ENCODE measurements at regions not wholly inside any gene's neighbourhood (a gene's known extent, or its start where the extent isn't known, plus 50 kb on each side); places are given as distances from the start of the nearest gene placed in this dataset.

DNA sequence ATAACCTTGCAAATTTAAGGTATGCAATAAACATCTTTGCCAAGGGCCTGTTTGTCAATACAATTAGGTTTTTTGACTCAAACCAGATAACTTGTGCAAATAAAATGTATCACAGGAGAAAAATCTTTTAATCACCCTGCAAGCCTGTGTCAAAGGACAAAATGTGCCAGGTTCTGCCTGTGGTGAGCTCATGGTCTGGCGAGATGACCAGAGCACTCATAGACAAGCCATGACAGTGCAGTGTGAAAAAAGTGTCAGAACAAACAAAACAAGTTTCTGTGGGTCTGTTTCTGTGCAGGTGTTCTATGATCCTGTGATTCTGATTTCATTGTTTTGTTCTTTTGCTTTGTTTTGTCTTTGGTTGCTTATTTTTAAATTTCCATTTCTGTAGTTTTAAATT, 847.2 kb downstream of the VRK1 start:
- no peak overlapping the region for H3K4me3 ChIP-seq
- no peak overlapping the region for H3K27ac ChIP-seq
- no peaks in the 10 kb centered on the region for H3K36me3 ChIP-seq
- TF ChIP-seq, protein P1, sequence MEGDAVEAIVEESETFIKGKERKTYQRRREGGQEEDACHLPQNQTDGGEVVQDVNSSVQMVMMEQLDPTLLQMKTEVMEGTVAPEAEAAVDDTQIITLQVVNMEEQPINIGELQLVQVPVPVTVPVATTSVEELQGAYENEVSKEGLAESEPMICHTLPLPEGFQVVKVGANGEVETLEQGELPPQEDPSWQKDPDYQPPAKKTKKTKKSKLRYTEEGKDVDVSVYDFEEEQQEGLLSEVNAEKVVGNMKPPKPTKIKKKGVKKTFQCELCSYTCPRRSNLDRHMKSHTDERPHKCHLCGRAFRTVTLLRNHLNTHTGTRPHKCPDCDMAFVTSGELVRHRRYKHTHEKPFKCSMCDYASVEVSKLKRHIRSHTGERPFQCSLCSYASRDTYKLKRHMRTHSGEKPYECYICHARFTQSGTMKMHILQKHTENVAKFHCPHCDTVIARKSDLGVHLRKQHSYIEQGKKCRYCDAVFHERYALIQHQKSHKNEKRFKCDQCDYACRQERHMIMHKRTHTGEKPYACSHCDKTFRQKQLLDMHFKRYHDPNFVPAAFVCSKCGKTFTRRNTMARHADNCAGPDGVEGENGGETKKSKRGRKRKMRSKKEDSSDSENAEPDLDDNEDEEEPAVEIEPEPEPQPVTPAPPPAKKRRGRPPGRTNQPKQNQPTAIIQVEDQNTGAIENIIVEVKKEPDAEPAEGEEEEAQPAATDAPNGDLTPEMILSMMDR (IDR thresholded peaks at IDR 0.05): no peak
- H3K9me3 ChIP-seq: no peaks in the 10 kb centered on the region
- no peak for DNase-seq (ENCODE audit: low spot score)
- no peaks in the 10 kb centered on the region for H3K4me1 ChIP-seq (ENCODE audit: control insufficient read depth in 1 of 2, low read depth in 2 of 2)
- H3K27me3 ChIP-seq (replicated peaks; ENCODE audit: insufficient read depth): no peaks in the 10 kb centered on the region
- no peak for ATAC-seq (ENCODE audit: insufficient number of reproducible peaks, low FRiP score, low read depth)

DNA sequence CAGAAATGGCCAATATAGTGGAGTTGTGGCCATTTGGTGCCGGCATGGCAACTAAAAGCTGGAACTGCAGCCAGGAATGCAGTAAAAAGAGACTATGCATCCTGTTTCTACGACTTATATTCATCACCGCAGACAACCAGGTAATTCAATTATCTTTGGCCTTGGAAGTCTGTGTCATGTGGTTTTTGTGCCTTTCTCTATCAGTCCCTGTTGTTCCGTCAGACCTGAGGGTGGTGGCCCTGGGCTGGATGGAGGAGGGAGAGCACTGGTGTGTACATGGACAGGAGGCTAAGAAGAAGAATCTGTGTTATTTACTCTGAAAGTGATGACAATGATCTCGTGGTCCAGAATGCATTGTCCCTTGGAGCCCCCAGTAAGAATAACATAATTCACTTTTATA, 852.6 kb downstream of the VRK1 start:
- DNase-seq (ENCODE audit: low spot score) (no peak), ATAC-seq (ENCODE audit: insufficient number of reproducible peaks, low FRiP score, low read depth) (no peak)
- no peak overlapping the region for H3K4me3 ChIP-seq
- H3K27ac ChIP-seq: no peak overlapping the region
- H3K36me3 ChIP-seq: no peaks in the 10 kb centered on the region
- H3K4me1 ChIP-seq (ENCODE audit: control insufficient read depth in 1 of 2, low read depth in 2 of 2): no peaks in the 10 kb centered on the region
- H3K9me3 ChIP-seq: no peaks in the 10 kb centered on the region
- no peaks in the 10 kb centered on the region for H3K27me3 ChIP-seq (replicated peaks; ENCODE audit: insufficient read depth)
- TF ChIP-seq, protein P1 (IDR thresholded peaks at IDR 0.05): no peak

DNA sequence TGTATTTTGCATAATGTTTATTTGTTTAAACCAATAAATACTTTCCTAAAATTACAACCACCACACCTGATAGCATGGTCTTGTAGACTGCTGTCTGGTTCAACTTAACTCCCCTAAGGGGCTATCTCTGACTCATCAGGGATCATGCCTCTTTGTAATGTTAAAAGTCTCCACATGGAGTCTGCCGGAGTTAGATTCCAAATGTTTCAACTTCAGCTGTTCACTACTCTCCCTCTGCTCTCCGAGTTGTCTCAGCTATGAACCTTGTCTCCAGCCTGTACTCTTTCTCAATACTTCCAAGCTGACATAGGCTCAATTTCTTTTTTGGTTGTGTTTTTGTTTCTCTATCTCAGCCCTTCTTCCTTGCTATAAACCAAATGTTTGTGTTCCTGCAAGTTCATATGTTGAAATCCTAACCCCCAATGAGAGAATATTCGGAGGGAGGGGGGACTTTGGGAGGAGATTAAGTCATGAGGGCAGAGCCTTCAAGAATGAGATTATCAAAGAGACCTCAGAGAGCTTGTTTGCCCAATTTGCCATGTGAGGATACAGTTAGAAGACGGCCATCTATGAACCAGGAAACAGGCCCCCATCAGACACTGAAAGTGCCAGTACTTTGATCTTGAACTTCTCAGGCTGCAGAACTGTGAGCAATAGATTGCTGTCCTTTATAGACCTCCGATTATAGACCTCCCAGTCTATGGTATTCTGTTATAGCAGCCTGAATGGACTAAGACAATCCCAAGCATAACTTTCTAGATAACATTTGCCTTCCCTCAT, 858.2 kb downstream of the VRK1 start:
- no peaks in the 10 kb centered on the region for H3K9me3 ChIP-seq
- DNase-seq (ENCODE audit: low spot score): no peak
- H3K4me1 ChIP-seq (ENCODE audit: control insufficient read depth in 1 of 2, low read depth in 2 of 2): no peaks in the 10 kb centered on the region
- no peak overlapping the region for H3K27ac ChIP-seq
- H3K36me3 ChIP-seq: no peaks in the 10 kb centered on the region
- TF ChIP-seq, protein P1 (IDR thresholded peaks at IDR 0.05): no peak
- no peak overlapping the region for H3K4me3 ChIP-seq
- H3K27me3 ChIP-seq (replicated peaks; ENCODE audit: insufficient read depth): no peaks in the 10 kb centered on the region
- ATAC-seq (ENCODE audit: insufficient number of reproducible peaks, low FRiP score, low read depth): no peak

DNA sequence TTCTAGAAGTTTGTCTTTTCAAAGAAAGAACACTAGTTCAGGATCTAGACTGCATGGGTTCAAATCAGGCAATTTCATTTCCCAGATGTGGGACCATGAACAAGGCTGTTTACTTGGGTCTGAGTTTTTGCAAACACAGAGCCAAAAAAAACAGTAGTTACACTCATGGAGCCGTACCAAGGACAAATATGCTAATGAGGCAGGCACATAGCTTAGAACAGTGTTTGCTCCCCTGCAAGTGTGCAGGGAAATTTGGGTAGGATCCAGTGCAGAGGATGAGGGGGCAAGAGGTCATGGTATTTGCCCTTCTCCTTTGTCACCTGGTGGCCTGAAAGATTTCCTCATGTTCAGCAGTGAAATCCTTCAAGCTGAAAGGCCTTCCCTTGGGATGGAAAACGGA, 860.4 kb downstream of the VRK1 start:
- Histone ChIP-seq H3K27ac (no peak overlapping the region), H3K4me1 (ENCODE audit: control insufficient read depth in 1 of 2, low read depth in 2 of 2) (no peaks in the 10 kb centered on the region), H3K27me3 (replicated peaks; ENCODE audit: insufficient read depth) (no peaks in the 10 kb centered on the region), H3K4me3 (no peak overlapping the region), H3K36me3 (no peaks in the 10 kb centered on the region), H3K9me3 (no peaks in the 10 kb centered on the region)
- TF ChIP-seq, protein P1 (IDR thresholded peaks at IDR 0.05): no peak
- DNase-seq (ENCODE audit: low spot score) (no peak), ATAC-seq (ENCODE audit: insufficient number of reproducible peaks, low FRiP score, low read depth) (no peak)

DNA sequence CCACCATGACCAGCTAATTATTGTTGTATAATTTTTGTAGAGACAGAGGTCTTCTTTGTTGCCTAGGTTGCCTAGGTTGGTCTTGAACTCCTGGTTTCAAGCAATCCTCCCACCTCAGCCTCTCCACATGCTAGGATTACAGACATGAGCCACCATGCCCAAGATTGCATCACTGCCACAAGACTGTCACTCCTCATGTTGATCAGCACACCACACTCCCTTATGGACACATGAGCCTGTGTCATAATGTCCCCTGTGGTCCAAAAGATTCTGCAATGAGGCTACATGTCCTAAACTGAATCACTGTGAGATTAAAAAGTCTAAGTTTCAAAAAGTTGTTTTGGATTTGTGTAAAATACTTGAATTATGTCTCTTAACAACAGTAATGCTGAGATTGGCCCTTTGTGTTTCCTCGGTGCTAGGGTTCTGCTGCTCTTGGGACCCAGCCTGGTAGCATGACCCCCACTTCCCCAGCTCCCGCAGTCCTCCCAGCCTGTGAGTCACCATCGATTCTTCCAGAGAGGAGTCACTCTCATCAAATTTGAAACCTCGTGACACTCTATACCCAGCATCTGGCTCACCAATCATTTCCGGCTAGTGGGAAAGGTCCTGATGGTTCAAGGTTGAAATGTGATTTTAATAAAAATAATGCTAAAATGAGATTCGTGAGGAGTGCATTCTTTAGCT, 890.9 kb downstream of the VRK1 start:
- no peaks in the 10 kb centered on the region for H3K9me3 ChIP-seq
- DNase-seq (ENCODE audit: low spot score) (no peak), ATAC-seq (ENCODE audit: insufficient number of reproducible peaks, low FRiP score, low read depth) (no peak)
- H3K27ac ChIP-seq: no peak overlapping the region
- no peaks in the 10 kb centered on the region for H3K36me3 ChIP-seq
- H3K4me3 ChIP-seq: no peak overlapping the region
- H3K27me3 ChIP-seq (replicated peaks; ENCODE audit: insufficient read depth): no peaks in the 10 kb centered on the region
- no peaks in the 10 kb centered on the region for H3K4me1 ChIP-seq (ENCODE audit: control insufficient read depth in 1 of 2, low read depth in 2 of 2)
- TF ChIP-seq, protein P1 (IDR thresholded peaks at IDR 0.05): no peak
